Coronary artery (tissue), 2 donors: ENCODE measurements at regions not wholly inside any gene's neighbourhood (a gene's known extent, or its start where the extent isn't known, plus 50 kb on each side); places are given as distances from the start of the nearest gene placed in this dataset.

ENCODE experiments used
- DNase-seq: peaks from one replicate; pipeline ENCODE4 v3.0.0-alpha.2; 2017; ENCODE audit warnings: low spot score
- H3K27ac ChIP-seq, 2 donors: fragments of 200-600 bp; sonication (generic); one replicate each; pipeline ENCODE4 v1.5.1; 2016 to 2019
- H3K4me3 ChIP-seq: fragments of 200-600 bp; sonication (generic); 2 replicates; pipeline ENCODE4 v1.5.1; 2016; ENCODE audit warnings: mild to moderate bottlenecking, moderate library complexity
- TF ChIP-seq, protein P1 (sequence below): fragments of 200-600 bp; sonication (generic); IDR thresholded peaks from one replicate; pipeline ENCODE4 v1.5.1; 2019; ENCODE audit warnings: antibody characterized with exemption

DNA sequence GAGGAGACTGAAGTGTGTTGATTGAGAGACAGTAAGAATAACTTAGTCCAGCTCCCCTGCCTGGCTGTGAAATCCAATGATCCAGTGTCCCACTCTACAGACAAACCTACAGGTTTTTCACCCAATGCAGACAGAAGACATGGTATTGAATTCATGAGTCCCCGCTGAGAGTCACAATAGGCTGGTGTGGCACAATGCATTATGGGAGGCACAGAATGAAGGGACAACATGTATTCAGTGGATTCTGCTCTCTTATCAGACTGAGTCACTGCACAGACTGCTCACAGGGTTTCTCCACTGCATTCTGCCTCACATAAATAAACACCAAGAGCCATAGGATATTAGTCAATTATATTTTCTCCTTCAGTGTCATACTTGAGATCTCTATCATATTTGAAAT lies 55.2 kb upstream of the TOP3B start:
- DNase-seq = no peak
- TF ChIP-seq, protein P1, sequence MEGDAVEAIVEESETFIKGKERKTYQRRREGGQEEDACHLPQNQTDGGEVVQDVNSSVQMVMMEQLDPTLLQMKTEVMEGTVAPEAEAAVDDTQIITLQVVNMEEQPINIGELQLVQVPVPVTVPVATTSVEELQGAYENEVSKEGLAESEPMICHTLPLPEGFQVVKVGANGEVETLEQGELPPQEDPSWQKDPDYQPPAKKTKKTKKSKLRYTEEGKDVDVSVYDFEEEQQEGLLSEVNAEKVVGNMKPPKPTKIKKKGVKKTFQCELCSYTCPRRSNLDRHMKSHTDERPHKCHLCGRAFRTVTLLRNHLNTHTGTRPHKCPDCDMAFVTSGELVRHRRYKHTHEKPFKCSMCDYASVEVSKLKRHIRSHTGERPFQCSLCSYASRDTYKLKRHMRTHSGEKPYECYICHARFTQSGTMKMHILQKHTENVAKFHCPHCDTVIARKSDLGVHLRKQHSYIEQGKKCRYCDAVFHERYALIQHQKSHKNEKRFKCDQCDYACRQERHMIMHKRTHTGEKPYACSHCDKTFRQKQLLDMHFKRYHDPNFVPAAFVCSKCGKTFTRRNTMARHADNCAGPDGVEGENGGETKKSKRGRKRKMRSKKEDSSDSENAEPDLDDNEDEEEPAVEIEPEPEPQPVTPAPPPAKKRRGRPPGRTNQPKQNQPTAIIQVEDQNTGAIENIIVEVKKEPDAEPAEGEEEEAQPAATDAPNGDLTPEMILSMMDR = no peak
- Histone ChIP-seq H3K27ac (no peak overlapping the region), H3K4me3 (no peak overlapping the region)

DNA sequence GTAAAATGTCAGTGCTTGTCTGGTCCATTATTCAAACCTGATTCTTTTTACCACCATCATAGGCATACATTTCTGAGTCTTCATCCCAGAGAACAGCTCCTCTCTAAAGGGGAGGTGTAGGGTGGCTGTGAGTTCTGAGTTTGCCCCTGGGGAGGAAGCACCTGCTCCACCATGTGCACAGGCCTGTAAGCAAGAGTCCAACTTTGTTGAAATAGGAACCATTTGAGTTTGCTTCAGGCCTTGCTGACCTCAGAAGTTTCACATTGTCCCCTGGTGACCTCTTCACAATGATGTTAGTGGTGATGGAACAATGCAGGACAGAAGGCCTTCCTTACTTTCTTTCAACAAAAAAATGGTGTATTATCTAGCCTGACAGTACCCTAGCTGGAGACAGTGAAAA lies 54.6 kb upstream of the TOP3B start:
- Histone ChIP-seq H3K27ac (no peak overlapping the region), H3K4me3 (no peak overlapping the region)
- TF ChIP-seq, protein P1 = no peak
- no peak for DNase-seq

DNA sequence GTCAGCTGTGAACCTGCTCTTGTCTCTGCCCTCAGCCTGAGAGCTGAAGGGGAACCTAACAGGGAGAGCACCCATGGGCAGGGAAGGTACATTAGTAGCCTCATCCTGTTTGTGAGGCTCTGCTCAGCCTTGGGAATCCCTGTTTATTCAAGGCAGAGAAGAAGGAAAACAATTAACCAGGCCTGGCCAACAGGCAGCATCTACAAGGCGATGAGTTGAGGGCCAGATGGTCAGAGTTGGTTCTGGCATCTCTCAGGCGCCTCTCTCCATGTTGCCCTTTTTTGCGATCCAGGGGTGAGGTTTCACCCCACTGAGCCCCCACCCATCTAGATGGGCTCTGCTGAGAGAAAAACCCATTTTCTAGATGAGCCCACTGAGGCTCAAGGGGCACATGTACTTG lies 54.0 kb upstream of the TOP3B start:
- DNase-seq = no peak
- Histone ChIP-seq H3K27ac (no peak overlapping the region), H3K4me3 (no peak overlapping the region)
- TF ChIP-seq, protein P1 = no peak

DNA sequence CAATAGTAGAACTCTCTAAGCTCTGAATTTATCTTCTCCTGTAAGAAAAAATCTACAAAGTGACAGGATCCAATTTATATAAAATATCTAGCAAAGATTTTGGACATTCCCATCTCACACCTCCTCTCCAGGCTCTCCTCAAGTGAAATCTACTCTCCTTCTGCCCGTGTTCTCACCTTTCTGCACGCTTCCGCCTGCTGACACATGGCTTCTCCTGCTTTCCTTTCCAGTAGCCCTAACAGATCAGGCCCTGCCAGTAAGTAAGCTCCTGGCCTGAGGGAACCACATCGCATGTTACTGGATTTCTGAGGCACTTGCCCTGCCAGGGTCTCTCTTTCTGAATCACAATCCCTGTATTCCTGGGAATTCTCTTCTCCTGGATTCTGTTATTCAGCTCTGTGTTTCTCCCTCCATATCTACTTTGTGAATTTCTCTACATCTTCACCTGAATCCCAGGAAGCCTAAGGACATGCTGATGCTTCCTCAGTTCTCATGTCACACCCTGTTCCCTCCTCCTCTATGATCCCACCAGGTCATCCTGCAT lies 53.3 kb upstream of the TOP3B start:
- DNase-seq = no peak
- TF ChIP-seq, protein P1 = no peak
- H3K4me3 ChIP-seq = no peak overlapping the region
- H3K27ac ChIP-seq = no peak overlapping the region

DNA sequence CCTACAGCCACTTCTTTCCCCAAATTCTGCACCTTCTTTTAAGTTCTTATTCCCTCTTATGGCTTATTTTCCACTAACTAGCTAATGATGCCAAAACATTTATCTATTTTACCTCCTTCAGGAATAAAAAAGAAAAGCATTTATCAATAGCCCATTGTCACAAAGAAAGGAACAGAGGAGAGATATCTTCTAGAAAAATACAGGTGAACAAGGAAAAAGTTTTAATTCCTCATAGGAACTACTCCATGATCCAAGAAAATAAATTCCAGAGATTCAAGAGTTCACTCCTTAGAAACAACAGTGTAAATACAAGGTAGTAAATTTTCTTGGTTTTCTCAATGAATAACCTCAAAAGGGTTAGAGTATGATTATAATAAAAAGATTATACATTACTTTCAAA lies 52.6 kb upstream of the TOP3B start:
- no peak for DNase-seq
- TF ChIP-seq, protein P1 = no peak
- no peak overlapping the region for H3K4me3 ChIP-seq
- no peak overlapping the region for H3K27ac ChIP-seq

DNA sequence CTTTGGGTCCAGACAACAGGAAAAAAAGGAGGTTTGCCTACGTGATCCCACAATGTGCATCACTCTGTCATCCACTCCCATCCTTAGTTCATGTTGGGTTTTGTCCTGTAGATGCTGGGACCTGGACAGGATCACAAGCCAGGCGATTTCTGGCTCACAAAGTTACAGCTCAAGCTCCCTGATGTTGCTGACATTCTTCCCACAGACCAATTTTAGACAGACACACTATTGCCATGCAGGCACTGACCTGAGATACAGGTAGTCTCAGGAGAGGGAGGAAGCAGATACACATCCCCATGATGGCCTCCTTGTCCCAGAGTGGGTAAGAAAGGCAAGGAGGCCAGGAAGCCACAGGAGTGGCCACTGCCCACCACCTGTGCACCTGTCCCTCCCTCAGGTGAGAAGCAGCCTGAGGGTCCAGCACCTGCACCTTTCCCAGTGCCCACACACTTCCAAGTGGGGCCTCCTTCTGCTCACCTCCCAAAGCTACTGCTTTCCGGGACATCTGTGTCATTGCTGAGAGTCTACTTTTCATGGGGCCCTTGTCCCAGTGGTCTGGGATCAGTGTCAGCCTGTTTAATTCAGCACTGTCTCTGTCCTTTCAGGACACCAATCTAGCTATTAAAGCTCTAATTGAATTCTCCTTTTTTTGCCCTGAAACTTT lies 52.0 kb upstream of the TOP3B start:
- Histone ChIP-seq H3K4me3 (no peak overlapping the region), H3K27ac (no peak overlapping the region)
- no peak for DNase-seq
- TF ChIP-seq, protein P1 = no peak

DNA sequence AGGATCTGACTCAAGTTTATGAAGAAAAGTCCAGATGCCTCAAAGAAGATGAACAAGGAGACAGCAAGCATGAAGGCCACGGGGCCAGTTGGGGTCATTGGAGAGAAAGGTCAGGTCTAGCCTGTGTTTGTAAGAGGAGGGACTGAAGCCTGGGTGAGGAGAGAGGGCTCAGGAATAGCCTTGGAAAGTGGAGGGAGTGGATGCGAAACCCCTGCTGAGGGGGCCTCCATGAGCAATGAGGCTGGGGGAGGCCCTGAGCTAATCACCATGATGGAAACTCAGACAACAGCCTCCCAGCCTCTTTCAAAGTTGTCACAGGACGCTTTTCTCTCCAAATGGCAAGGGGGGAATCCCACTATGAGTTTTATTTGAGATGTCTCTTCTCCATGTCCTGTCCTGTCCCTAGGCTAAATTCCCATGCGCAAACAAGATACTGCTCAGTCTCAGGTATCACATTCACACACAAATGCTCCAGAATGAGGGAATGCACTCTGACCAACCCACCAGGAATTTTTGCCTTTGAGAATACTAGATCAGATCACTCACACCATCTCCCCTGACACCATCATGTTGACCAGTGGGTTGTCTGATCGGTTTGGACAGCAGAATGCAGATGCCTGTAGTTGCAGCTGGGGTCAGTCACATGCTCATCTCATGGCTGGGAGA lies 51.3 kb upstream of the TOP3B start:
- TF ChIP-seq, protein P1 = no peak
- no peak for DNase-seq
- Histone ChIP-seq H3K27ac (no peak overlapping the region), H3K4me3 (no peak overlapping the region)
